Colonic mucosa (tissue), 4 donors: ENCODE measurements at regions not wholly inside any gene's neighbourhood (a gene's known extent, or its start where the extent isn't known, plus 50 kb on each side); places are given as distances from the start of the nearest gene placed in this dataset.
"Not testable (repeated sequence)": the region's sequence is repeated elsewhere in the genome, so short reads cannot be mapped to it uniquely, and the experiment has no call there.

Source experiments
- DNase-seq: peaks from one replicate; pipeline ENCODE4 v3.0.0-alpha.2; 2020
- H3K27ac ChIP-seq: fragments of 200-600 bp; one replicate; pipeline ENCODE4 v1.8.0; 2021
- H3K27me3 ChIP-seq: fragments of 200-600 bp; one replicate; pipeline ENCODE4 v1.8.0; 2021
- H3K36me3 ChIP-seq: fragments of 200-600 bp; one replicate; pipeline ENCODE4 v1.8.0; 2021
- H3K4me1 ChIP-seq: fragments of 200-600 bp; one replicate; pipeline ENCODE4 v1.8.0; 2021; ENCODE audit warnings: mild to moderate bottlenecking
- H3K4me3 ChIP-seq: fragments of 200-600 bp; one replicate; pipeline ENCODE4 v1.8.0; 2021
- H3K9ac ChIP-seq, 2 donors: one replicate each; pipeline ENCODE4 v1.7.0; 2013; ENCODE audit warnings: control low read depth in 2 of 2, low read depth in 2 of 2, low read length in 2 of 2
- H3K9me3 ChIP-seq: fragments of 200-600 bp; one replicate; pipeline ENCODE4 v1.8.0; 2021
- intact Hi-C: fragments of 100-400 bp; cut with DNase I; formaldehyde crosslinking; loops from one replicate; pipeline ENCODE4 v1.14.1; 2022
- TF ChIP-seq, protein P1 (sequence below): fragments of 200-600 bp; IDR thresholded peaks from one replicate; pipeline ENCODE4 v1.8.0; 2022; ENCODE audit warnings: antibody characterized with exemption, mild to moderate bottlenecking
- donor health status: healthy.
- donor health status: DM: no; HTN: no; CAD: no.
- donor health status: DM: no; HTN: no; CAD: no.

- H3K4me1 ChIP-seq: no peaks in the 10 kb centered on the region
- no peaks in the 10 kb centered on the region for H3K9me3 ChIP-seq
- DNase-seq: no peak
- no peak overlapping the region for H3K4me3 ChIP-seq
- TF ChIP-seq, protein P1, sequence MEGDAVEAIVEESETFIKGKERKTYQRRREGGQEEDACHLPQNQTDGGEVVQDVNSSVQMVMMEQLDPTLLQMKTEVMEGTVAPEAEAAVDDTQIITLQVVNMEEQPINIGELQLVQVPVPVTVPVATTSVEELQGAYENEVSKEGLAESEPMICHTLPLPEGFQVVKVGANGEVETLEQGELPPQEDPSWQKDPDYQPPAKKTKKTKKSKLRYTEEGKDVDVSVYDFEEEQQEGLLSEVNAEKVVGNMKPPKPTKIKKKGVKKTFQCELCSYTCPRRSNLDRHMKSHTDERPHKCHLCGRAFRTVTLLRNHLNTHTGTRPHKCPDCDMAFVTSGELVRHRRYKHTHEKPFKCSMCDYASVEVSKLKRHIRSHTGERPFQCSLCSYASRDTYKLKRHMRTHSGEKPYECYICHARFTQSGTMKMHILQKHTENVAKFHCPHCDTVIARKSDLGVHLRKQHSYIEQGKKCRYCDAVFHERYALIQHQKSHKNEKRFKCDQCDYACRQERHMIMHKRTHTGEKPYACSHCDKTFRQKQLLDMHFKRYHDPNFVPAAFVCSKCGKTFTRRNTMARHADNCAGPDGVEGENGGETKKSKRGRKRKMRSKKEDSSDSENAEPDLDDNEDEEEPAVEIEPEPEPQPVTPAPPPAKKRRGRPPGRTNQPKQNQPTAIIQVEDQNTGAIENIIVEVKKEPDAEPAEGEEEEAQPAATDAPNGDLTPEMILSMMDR: no peak
- H3K36me3 ChIP-seq: no peaks in the 10 kb centered on the region
- no peak overlapping the region for H3K27ac ChIP-seq
- intact Hi-C loops: no loop called here
- H3K27me3 ChIP-seq: peaks cover 6% of the 10 kb centered on the region
- no peak overlapping the region for H3K9ac ChIP-seq
These were observed 337.4 kb downstream of the SRGAP2C start for GRCh38 chr1:121522061-121522759.

GRCh38 chr1:121523112-121523511 is 338.3 kb downstream of the SRGAP2C start:
- H3K36me3 ChIP-seq, intact Hi-C loops, H3K4me3 ChIP-seq, DNase-seq, H3K9ac ChIP-seq, H3K27ac ChIP-seq, H3K27me3 ChIP-seq, H3K9me3 ChIP-seq, H3K4me1 ChIP-seq: not testable (repeated sequence)

DNA sequence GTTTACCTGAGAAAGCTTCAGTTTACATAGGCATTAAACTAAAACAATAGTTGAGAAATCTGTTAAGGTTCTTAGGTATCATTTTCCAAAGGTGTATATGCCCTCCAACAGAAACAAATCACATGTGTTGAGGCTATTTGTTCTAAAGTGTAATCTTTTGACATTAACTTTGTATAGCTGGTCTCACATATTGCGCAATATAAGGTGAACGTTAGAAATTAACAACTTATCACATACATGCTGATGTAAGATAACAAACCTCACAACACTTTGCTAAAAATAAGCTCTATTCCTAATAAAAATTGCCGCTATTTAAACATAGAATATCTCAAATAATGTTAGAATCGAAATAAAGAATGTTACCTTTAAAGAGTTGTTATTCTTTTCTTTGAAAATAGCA is 340.6 kb downstream of the SRGAP2C start:
- H3K27ac ChIP-seq: no peak overlapping the region
- no peaks in the 10 kb centered on the region for H3K4me1 ChIP-seq
- H3K9ac ChIP-seq: no peak overlapping the region
- H3K27me3 ChIP-seq: no peaks in the 10 kb centered on the region
- no peak for DNase-seq
- H3K36me3 ChIP-seq: no peaks in the 10 kb centered on the region
- H3K4me3 ChIP-seq: no peak overlapping the region
- TF ChIP-seq, protein P1: no peak
- intact Hi-C loops: no loop called here
- H3K9me3 ChIP-seq: no peaks in the 10 kb centered on the region

DNA sequence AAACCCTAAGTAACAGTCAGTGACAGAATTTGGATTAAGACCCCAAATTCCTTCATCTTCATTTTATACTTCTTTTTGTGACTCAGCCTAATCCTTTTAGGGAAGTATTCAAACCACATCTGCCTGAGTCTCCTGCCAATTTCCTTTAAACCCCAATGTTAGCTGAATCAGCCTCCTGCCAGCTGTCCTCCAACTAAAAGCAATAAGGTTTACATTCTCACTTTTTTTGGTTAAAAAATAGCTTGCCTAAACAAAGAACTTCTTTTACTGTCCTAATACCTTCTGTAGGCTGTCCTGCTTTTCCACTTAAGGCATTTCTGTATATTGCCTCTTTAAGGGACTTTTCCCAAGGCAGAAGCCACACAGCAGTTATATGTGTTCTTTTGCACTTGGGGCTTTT is 344.2 kb downstream of the SRGAP2C start:
- H3K4me3 ChIP-seq, H3K36me3 ChIP-seq, H3K27me3 ChIP-seq, H3K9ac ChIP-seq, H3K9me3 ChIP-seq, H3K4me1 ChIP-seq, DNase-seq, intact Hi-C loops, H3K27ac ChIP-seq: not testable (repeated sequence)

DNA sequence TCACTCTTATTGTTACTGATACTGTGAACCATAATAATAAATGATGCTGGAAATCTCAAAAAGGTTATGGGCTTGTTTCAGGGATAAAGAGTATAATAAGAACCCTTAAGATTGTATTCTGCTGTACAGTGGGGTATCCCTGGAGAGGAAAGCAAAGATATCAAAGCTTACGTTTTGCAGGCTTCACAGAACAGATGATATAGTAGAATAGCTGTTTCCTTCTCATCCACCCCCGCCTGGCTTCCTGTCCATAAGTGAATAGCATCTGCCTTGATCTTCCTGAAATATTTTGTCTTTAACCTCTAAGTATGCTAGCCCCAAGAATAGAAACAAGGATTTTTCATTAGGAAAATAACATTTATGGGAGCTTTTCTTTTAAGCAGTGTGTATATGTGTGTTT is 345.3 kb downstream of the SRGAP2C start:
- DNase-seq, H3K27ac ChIP-seq, H3K9me3 ChIP-seq, H3K4me3 ChIP-seq, intact Hi-C loops, H3K4me1 ChIP-seq, H3K36me3 ChIP-seq, H3K27me3 ChIP-seq, H3K9ac ChIP-seq: not testable (repeated sequence)

- DNase-seq, H3K9me3 ChIP-seq, H3K27me3 ChIP-seq, H3K4me3 ChIP-seq, H3K27ac ChIP-seq, H3K4me1 ChIP-seq, H3K36me3 ChIP-seq, H3K9ac ChIP-seq, intact Hi-C loops: not testable (repeated sequence)
These were observed 347.0 kb downstream of the SRGAP2C start for GRCh38 chr1:121531747-121532146.

- H3K27me3 ChIP-seq, H3K9ac ChIP-seq, H3K27ac ChIP-seq, H3K4me1 ChIP-seq, H3K9me3 ChIP-seq, H3K4me3 ChIP-seq, intact Hi-C loops, H3K36me3 ChIP-seq, DNase-seq: not testable (repeated sequence)
These were observed 353.4 kb downstream of the SRGAP2C start for GRCh38 chr1:121538148-121538547.

GRCh38 chr1:121538943-121539575 is 354.3 kb downstream of the SRGAP2C start:
- intact Hi-C loops: no loop called here
- no peaks in the 10 kb centered on the region for H3K9me3 ChIP-seq
- H3K4me3 ChIP-seq: no peak overlapping the region
- H3K27me3 ChIP-seq: no peaks in the 10 kb centered on the region
- no peak overlapping the region for H3K9ac ChIP-seq
- DNase-seq: no peak
- H3K27ac ChIP-seq: no peak overlapping the region
- TF ChIP-seq, protein P1: no peak
- no peaks in the 10 kb centered on the region for H3K36me3 ChIP-seq
- H3K4me1 ChIP-seq: no peaks in the 10 kb centered on the region

GRCh38 chr1:121543988-121544387 is 359.2 kb downstream of the SRGAP2C start:
- not testable (repeated sequence) for DNase-seq, H3K4me3 ChIP-seq

More at GRCh38 chr1:121543988-121544387, 359.2 kb downstream of the SRGAP2C start:
- H3K9ac ChIP-seq, H3K36me3 ChIP-seq, intact Hi-C loops, H3K27me3 ChIP-seq, H3K9me3 ChIP-seq, H3K27ac ChIP-seq, H3K4me1 ChIP-seq: not testable (repeated sequence)
